ENCODE measurements at regions not wholly inside any gene's neighbourhood (a gene's known extent, or its start where the extent isn't known, plus 50 kb on each side); places are given as distances from the start of the nearest gene placed in this dataset.
A peak's percentile ranks its signal among the peaks of the same experiment; 100 is the strongest.

GRCh38 chr2:236342951-236343350, 78.7 kb upstream of the ASB18 start:
- H3K9ac ChIP-seq (ENCODE audit: control insufficient read depth, extremely low read depth, insufficient read depth, low read length) = no peak overlapping the region
- H4K20me1 ChIP-seq (ENCODE audit: control insufficient read depth, extremely low read depth, insufficient read depth, low read length) = no peaks in the 10 kb centered on the region
- DNase-seq (ENCODE audit: low read depth, low spot score) = no peak
- dilution Hi-C loops (cut with MboI; ENCODE audit: extremely low pct_ligation_motif_present, low sequenced_read_pairs) = no loop called here
- no peaks in the 10 kb centered on the region for H3K27me3 ChIP-seq (ENCODE audit: control insufficient read depth, extremely low read depth, insufficient read depth, low read length)
- no peak overlapping the region for H3K4me2 ChIP-seq (ENCODE audit: control insufficient read depth, extremely low read depth, insufficient read depth, low read depth, low read length)
- no peak for TF ChIP-seq EZH2 (IDR thresholded peaks at IDR 0.05; ENCODE audit: low read length)
- TF ChIP-seq CTCF (optimal IDR thresholded peaks at IDR 0.05 in 1 of 3, IDR thresholded peaks at IDR 0.05 in 1 of 3, conservative IDR thresholded peaks at IDR 0.05 in 1 of 3; ENCODE audit: extremely low read depth in 1 of 3, insufficient read depth in 2 of 3, low read length in 3 of 3) = no peak
- no peak overlapping the region for H2AFZ ChIP-seq (ENCODE audit: control insufficient read depth, low read length)
- no peak for FAIRE-seq
- no peak overlapping the region for H3K27ac ChIP-seq (ENCODE audit: control insufficient read depth, insufficient read depth, low read length)
- no peaks in the 10 kb centered on the region for H3K79me2 ChIP-seq (ENCODE audit: control insufficient read depth, insufficient read depth, low read length)
- no peaks in the 10 kb centered on the region for H3K9me3 ChIP-seq (ENCODE audit: control insufficient read depth, low read depth, low read length)
- H3K9me1 ChIP-seq (ENCODE audit: control insufficient read depth, extremely low read depth, insufficient read depth, low read length) = no peaks in the 10 kb centered on the region
- no peak overlapping the region for H3K4me3 ChIP-seq (ENCODE audit: control insufficient read depth in 2 of 3, extremely low read depth in 1 of 3, insufficient read depth in 2 of 3, low read depth in 1 of 3, low read length in 3 of 3)
- no peaks in the 10 kb centered on the region for H3K4me1 ChIP-seq (ENCODE audit: control insufficient read depth, extremely low read depth, insufficient read depth, low read length)
- no peaks in the 10 kb centered on the region for H3K36me3 ChIP-seq (ENCODE audit: control insufficient read depth in 2 of 2, extremely low read depth in 1 of 2, insufficient read depth in 2 of 2, low read length in 2 of 2)

- Histone ChIP-seq H3K4me2 (ENCODE audit: control insufficient read depth, extremely low read depth, insufficient read depth, low read depth, low read length) (no peak overlapping the region), H3K4me3 (ENCODE audit: control insufficient read depth in 2 of 3, extremely low read depth in 1 of 3, insufficient read depth in 2 of 3, low read depth in 1 of 3, low read length in 3 of 3) (no peak overlapping the region), H3K36me3 (ENCODE audit: control insufficient read depth in 2 of 2, extremely low read depth in 1 of 2, insufficient read depth in 2 of 2, low read length in 2 of 2) (no peaks in the 10 kb centered on the region), H3K79me2 (ENCODE audit: control insufficient read depth, insufficient read depth, low read length) (no peaks in the 10 kb centered on the region), H4K20me1 (ENCODE audit: control insufficient read depth, extremely low read depth, insufficient read depth, low read length) (no peaks in the 10 kb centered on the region), H3K27ac (ENCODE audit: control insufficient read depth, insufficient read depth, low read length) (no peak overlapping the region), H3K9ac (ENCODE audit: control insufficient read depth, extremely low read depth, insufficient read depth, low read length) (no peak overlapping the region), H2AFZ (ENCODE audit: control insufficient read depth, low read length) (no peak overlapping the region), H3K4me1 (ENCODE audit: control insufficient read depth, extremely low read depth, insufficient read depth, low read length) (no peaks in the 10 kb centered on the region), H3K9me3 (ENCODE audit: control insufficient read depth, low read depth, low read length) (no peaks in the 10 kb centered on the region), H3K27me3 (ENCODE audit: control insufficient read depth, extremely low read depth, insufficient read depth, low read length) (no peaks in the 10 kb centered on the region), H3K9me1 (ENCODE audit: control insufficient read depth, extremely low read depth, insufficient read depth, low read length) (no peaks in the 10 kb centered on the region)
- peak; percentile 57 to 76 (median 74) for TF ChIP-seq CTCF (optimal IDR thresholded peaks at IDR 0.05 in 1 of 3, IDR thresholded peaks at IDR 0.05 in 1 of 3, conservative IDR thresholded peaks at IDR 0.05 in 1 of 3; ENCODE audit: extremely low read depth in 1 of 3, insufficient read depth in 2 of 3, low read length in 3 of 3)
- no peak for TF ChIP-seq EZH2 (IDR thresholded peaks at IDR 0.05; ENCODE audit: low read length)
- FAIRE-seq (peak; percentile 39), DNase-seq (ENCODE audit: low read depth, low spot score) (peak; percentile 53)
- dilution Hi-C loops (cut with MboI; ENCODE audit: extremely low pct_ligation_motif_present, low sequenced_read_pairs) = no loop called here
Observed at GRCh38 chr2:236343400-236344161, 79.4 kb upstream of the ASB18 start.

All from keratinocyte (primary cell).